T-cell (primary cell): ENCODE measurements at regions not wholly inside any gene's neighbourhood (a gene's known extent, or its start where the extent isn't known, plus 50 kb on each side); places are given as distances from the start of the nearest gene placed in this dataset.

ENCODE experiments used
- ATAC-seq, 4 experiments: fragments of 200-7000 bp in 3 of 4; fragments of 150-1000 bp in 1 of 4; cut with Tn5 transposase; replicated peaks in 1 of 4; 1 replicate in 3 of 4; 2 replicates in 1 of 4; pipeline ENCODE4 v1.10.0; 2021; ENCODE audit warnings: moderate library complexity in 3 of 4, mild to moderate bottlenecking in 2 of 4, moderate number of reproducible peaks in 1 of 4
- CTCF ChIA-PET, 2 donors: fragments of 300-600 bp; sonication (Branson Sonifier 250); formaldehyde crosslinking; loops; one replicate each; lab custom pipeline; 2022; ENCODE audit warnings: antibody characterized with exemption in 2 of 2; lab: Charles Lee
- POLR2A ChIA-PET, 2 donors: fragments of 300-600 bp; sonication (Branson Sonifier 250); formaldehyde crosslinking; loops; one replicate each; lab custom pipeline; 2022; ENCODE audit warnings: antibody characterized with exemption in 2 of 2; lab: Charles Lee
- DNase-seq, 35 experiments: peaks; one replicate each; pipeline versions ENCODE4 v3.0.0 to v3.0.0-alpha.2; 2013 to 2023
- H3K27ac ChIP-seq: one replicate; pipeline ENCODE4 v1.5.1; 2013; ENCODE audit warnings: low read length
- H3K27me3 ChIP-seq, 2 experiments: replicated peaks in 1 of 2; 1 replicate in 1 of 2; 2 replicates in 1 of 2; pipeline versions ENCODE4 v1.6.1 to v1.7.0; 2013; ENCODE audit warnings: low read length in 1 of 2, mixed read lengths in 1 of 2; ENCODE audit not compliant: control insufficient read depth in 2 of 2, insufficient read depth in 2 of 2; ENCODE audit errors: extremely low read depth in 1 of 2
- H3K36me3 ChIP-seq, 2 donors: 1 replicate in 1 of 2; 2 replicates in 1 of 2; pipeline versions ENCODE4 v1.6.1 to v1.7.0; 2013; ENCODE audit warnings: low read length in 1 of 2; ENCODE audit not compliant: control insufficient read depth in 2 of 2, insufficient read depth in 1 of 2; ENCODE audit errors: extremely low read depth in 1 of 2
- H3K4me1 ChIP-seq, 2 experiments: 1 replicate in 1 of 2; 2 replicates in 1 of 2; pipeline versions ENCODE4 v1.6.1 to v1.7.0; 2013; ENCODE audit warnings: low read length in 2 of 2, mixed read lengths in 1 of 2; ENCODE audit not compliant: insufficient read depth in 2 of 2, control insufficient read depth in 1 of 2; ENCODE audit errors: extremely low read depth in 1 of 2
- H3K4me3 ChIP-seq, 2 donors: 1 replicate in 1 of 2; 2 replicates in 1 of 2; pipeline versions ENCODE4 v1.5.1 to v1.7.0; 2013; ENCODE audit warnings: mild to moderate bottlenecking in 2 of 2, low read length in 1 of 2, moderate library complexity in 1 of 2; ENCODE audit not compliant: control insufficient read depth in 1 of 2; ENCODE audit errors: extremely low read depth in 1 of 2
- H3K9me3 ChIP-seq: 2 replicates; pipeline ENCODE4 v1.7.0; 2013
- H3K27ac Mint-ChIP-seq, 2 donors: one replicate each; pipeline ENCODE4 v1.8.0; 2020 to 2021; ENCODE audit warnings: mild to moderate bottlenecking in 2 of 2, mixed read lengths in 2 of 2
- H3K27me3 Mint-ChIP-seq, 2 donors: one replicate each; pipeline ENCODE4 v1.8.0; 2021 to 2022; ENCODE audit warnings: mixed read lengths in 2 of 2
- H3K36me3 Mint-ChIP-seq: one replicate; pipeline ENCODE4 v1.8.0; 2021; ENCODE audit warnings: mixed read lengths
- H3K4me1 Mint-ChIP-seq, 3 donors: one replicate each; pipeline ENCODE4 v1.8.0; 2020 to 2022; ENCODE audit warnings: mixed read lengths in 3 of 3, mild to moderate bottlenecking in 1 of 3
- H3K4me3 Mint-ChIP-seq, 3 donors: one replicate each; pipeline ENCODE4 v1.8.0; 2020 to 2022; ENCODE audit warnings: mild to moderate bottlenecking in 3 of 3, mixed read lengths in 3 of 3, moderate library complexity in 3 of 3
- H3K9me3 Mint-ChIP-seq, 3 donors: one replicate each; pipeline ENCODE4 v1.8.0; 2020 to 2022; ENCODE audit warnings: mixed read lengths in 3 of 3
- WGBS: methylation state at CpG from one replicate; pipeline ENCODE4 v1.1.5; 2013; ENCODE audit warnings: missing lambda C conversion rate; ENCODE audit not compliant: insufficient coverage; 5-methylcytosine and 5-hydroxymethylcytosine counted together

DNA sequence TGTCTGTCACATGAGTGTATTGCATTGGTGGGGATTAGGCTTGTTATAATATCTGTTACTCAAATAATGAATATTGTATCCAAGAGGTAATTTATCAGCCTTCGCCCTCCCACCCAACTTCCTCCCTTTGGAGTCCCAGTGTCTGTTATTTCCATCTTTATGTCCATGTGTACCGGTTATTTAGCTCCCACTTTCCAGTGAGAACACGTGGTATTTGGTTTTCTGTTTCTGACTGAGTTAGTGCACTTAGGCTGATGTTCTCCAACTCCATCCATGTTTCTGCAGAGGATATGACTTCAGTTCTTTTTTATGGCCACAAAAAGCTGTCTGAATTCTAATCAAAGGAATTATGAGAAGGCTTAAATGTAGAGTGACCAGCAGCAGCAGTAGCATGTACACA is 104.0 kb upstream of the ARHGAP28 start:
- Mint-ChIP-seq H3K9me3 (no peaks in the 10 kb centered on the region), H3K36me3 (no peaks in the 10 kb centered on the region), H3K27ac (no peak overlapping the region), H3K4me1 (no peaks in the 10 kb centered on the region), H3K4me3 (no peak overlapping the region), H3K27me3 (no peaks in the 10 kb centered on the region)
- Histone ChIP-seq H3K4me1 (no peaks in the 10 kb centered on the region), H3K4me3 (no peak overlapping the region), H3K9me3 (no peaks in the 10 kb centered on the region), H3K36me3 (no peaks in the 10 kb centered on the region), H3K27ac (no peak overlapping the region), H3K27me3 (no peaks in the 10 kb centered on the region)
- CTCF ChIA-PET = no interaction called here
- DNase-seq (no peak), ATAC-seq (no peak)
- POLR2A ChIA-PET = no interaction called here
- no CpG with 5 or more reads among the region's 3 CpGs for WGBS

GRCh38 chr18:6626457-6626856 is 103.1 kb upstream of the ARHGAP28 start:
- Histone ChIP-seq H3K9me3 (no peaks in the 10 kb centered on the region), H3K4me1 (no peaks in the 10 kb centered on the region), H3K27me3 (no peaks in the 10 kb centered on the region), H3K36me3 (no peaks in the 10 kb centered on the region), H3K27ac (no peak overlapping the region), H3K4me3 (no peak overlapping the region)
- Mint-ChIP-seq H3K27ac (no peak overlapping the region), H3K4me1 (no peaks in the 10 kb centered on the region), H3K27me3 (no peaks in the 10 kb centered on the region), H3K36me3 (no peaks in the 10 kb centered on the region), H3K4me3 (no peak overlapping the region), H3K9me3 (peaks cover 0 to 2% (median 0%) of the 10 kb centered on the region in 3 donors)
- 83% methylated on average over 2 of the region's 5 CpGs for WGBS
- DNase-seq = no peak
- ChIA-PET CTCF (no interaction called here), POLR2A (no interaction called here)
- ATAC-seq = no peak

DNA sequence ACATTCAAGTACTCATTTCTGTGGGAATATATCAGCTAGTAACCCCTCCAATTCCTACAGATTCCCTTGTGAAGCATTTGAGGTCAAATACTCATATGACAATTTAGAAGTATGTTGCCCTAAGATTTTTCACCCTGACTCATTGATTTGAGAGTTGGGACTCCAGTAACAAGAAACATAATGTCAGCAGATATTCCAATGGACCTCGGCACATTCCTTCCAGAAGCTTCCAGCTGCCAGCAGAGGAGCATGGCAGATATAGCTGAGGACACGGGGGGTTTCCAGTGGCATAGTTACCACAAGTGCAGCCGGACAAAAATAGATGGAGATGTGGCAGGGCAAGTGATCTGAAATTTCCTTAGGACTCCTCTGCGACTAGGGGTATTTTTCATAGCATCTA is 101.9 kb upstream of the ARHGAP28 start:
- Histone ChIP-seq H3K36me3 (no peaks in the 10 kb centered on the region), H3K27ac (no peak overlapping the region), H3K4me3 (no peak overlapping the region), H3K4me1 (no peaks in the 10 kb centered on the region), H3K9me3 (no peaks in the 10 kb centered on the region), H3K27me3 (no peaks in the 10 kb centered on the region)
- Mint-ChIP-seq H3K27ac (no peak overlapping the region), H3K36me3 (no peaks in the 10 kb centered on the region), H3K9me3 (peaks cover 0 to 6% (median 2%) of the 10 kb centered on the region in 3 donors), H3K4me1 (no peaks in the 10 kb centered on the region), H3K27me3 (no peaks in the 10 kb centered on the region), H3K4me3 (no peak overlapping the region)
- DNase-seq (no peak), ATAC-seq (no peak)
- POLR2A ChIA-PET = no interaction called here
- WGBS = 80% methylated on average over 1 of the region's 4 CpGs
- CTCF ChIA-PET = no interaction called here

DNA sequence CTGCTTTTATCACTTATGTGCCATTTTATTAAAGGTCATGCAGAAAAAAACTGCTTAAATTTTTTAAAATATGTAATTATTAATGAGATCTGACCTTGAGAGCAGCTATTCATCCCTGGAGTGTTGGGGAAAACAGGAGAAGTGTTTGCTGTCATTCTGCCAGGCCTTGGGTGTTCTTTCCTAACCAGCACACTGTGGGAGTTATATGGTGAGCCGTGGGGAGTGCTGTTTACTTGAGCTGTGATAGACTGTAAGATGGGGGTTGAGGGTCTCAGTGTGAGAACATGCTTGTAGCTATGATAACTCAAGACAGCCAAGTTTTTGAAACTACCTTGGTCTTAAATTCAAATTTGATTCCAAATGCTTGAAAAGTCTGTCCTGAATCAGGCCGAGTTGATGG is 101.3 kb upstream of the ARHGAP28 start:
- WGBS = 50% methylated on average over 1 of the region's 2 CpGs
- Mint-ChIP-seq H3K9me3 (peaks cover 0 to 8% (median 2%) of the 10 kb centered on the region in 3 donors), H3K36me3 (no peaks in the 10 kb centered on the region), H3K4me1 (no peaks in the 10 kb centered on the region), H3K4me3 (no peak overlapping the region), H3K27me3 (no peaks in the 10 kb centered on the region), H3K27ac (no peak overlapping the region)
- Histone ChIP-seq H3K9me3 (no peaks in the 10 kb centered on the region), H3K4me1 (no peaks in the 10 kb centered on the region), H3K27ac (no peak overlapping the region), H3K36me3 (no peaks in the 10 kb centered on the region), H3K4me3 (no peak overlapping the region), H3K27me3 (no peaks in the 10 kb centered on the region)
- ChIA-PET POLR2A (no interaction called here), CTCF (no interaction called here)
- no peak for ATAC-seq
- no peak for DNase-seq

GRCh38 chr18:6629635-6630140 is 99.8 kb upstream of the ARHGAP28 start:
- WGBS = no CpG with 5 or more reads among the region's 5 CpGs
- Histone ChIP-seq H3K36me3 (no peaks in the 10 kb centered on the region), H3K9me3 (no peaks in the 10 kb centered on the region), H3K27ac (no peak overlapping the region), H3K27me3 (no peaks in the 10 kb centered on the region), H3K4me1 (no peaks in the 10 kb centered on the region), H3K4me3 (no peak overlapping the region)
- DNase-seq (no peak), ATAC-seq (no peak)
- no peak overlapping the region for H3K4me3 Mint-ChIP-seq
- no peaks in the 10 kb centered on the region for H3K4me1 Mint-ChIP-seq
- no peaks in the 10 kb centered on the region for H3K36me3 Mint-ChIP-seq
- no peak overlapping the region for H3K27ac Mint-ChIP-seq
- peaks cover 0 to 9% (median 2%) of the 10 kb centered on the region in 3 donors for H3K9me3 Mint-ChIP-seq
- ChIA-PET POLR2A (no interaction called here), CTCF (no interaction called here)
- H3K27me3 Mint-ChIP-seq = no peaks in the 10 kb centered on the region

DNA sequence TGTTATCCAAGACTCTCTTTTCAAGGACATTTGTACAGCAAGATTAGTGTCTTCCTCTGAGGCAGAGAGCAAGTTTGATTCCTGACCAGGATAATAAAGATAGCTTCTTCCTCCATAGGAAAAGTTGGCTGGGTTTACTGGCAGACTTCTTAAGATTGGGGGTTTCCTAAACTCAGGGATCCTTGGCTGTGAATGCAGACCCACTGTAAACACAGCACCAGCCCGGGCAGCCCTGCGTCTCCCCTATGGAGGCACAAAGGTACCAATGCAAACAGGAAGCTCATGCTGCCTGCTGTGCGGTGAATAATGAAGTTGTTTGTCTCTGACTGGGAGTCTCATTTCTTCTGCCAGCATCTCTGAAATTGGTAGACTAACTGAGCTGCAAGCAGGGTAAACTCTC is 96.2 kb upstream of the ARHGAP28 start:
- CTCF ChIA-PET = interaction anchor here in 1 of 2 donors (0.6 kb wide), 1 partner anchor 222 kb away, joined by 3 read pairs; no protein-coding TSS in a partner anchor
- no peaks in the 10 kb centered on the region for H3K36me3 Mint-ChIP-seq
- no peak for DNase-seq
- Histone ChIP-seq H3K27ac (no peak overlapping the region), H3K4me1 (no peaks in the 10 kb centered on the region), H3K27me3 (no peaks in the 10 kb centered on the region), H3K36me3 (no peaks in the 10 kb centered on the region), H3K4me3 (no peak overlapping the region), H3K9me3 (no peaks in the 10 kb centered on the region)
- no peaks in the 10 kb centered on the region for H3K4me1 Mint-ChIP-seq
- no peak overlapping the region for H3K4me3 Mint-ChIP-seq
- peaks cover 0 to 9% (median 2%) of the 10 kb centered on the region in 3 donors for H3K9me3 Mint-ChIP-seq
- 40% methylated on average over 1 of the region's 3 CpGs for whole genome bisulfite sequencing
- no peak overlapping the region for H3K27ac Mint-ChIP-seq
- ATAC-seq = no peak
- POLR2A ChIA-PET = no interaction called here
- H3K27me3 Mint-ChIP-seq = no peaks in the 10 kb centered on the region

DNA sequence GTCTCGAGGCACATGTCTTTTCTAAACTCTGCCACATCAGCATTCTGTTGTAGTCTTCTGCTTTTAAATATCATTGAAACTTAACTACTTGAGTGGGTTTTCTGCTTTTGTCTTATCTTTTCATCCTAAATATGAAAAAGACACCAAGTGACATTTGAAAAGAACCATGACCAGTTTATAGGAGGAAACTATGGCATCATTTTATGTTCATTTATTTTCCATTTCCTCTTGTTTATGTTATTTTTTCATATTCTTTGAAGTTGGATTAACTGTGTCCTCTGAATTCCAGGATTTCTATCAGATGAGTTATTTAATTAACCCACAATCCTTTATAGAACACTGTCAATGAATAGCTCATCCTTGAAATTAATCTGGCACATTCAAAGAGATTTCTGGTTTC is 93.4 kb upstream of the ARHGAP28 start:
- Mint-ChIP-seq H3K9me3 (peaks cover 0 to 9% (median under 1%) of the 10 kb centered on the region in 3 donors), H3K27me3 (no peaks in the 10 kb centered on the region), H3K4me1 (no peaks in the 10 kb centered on the region), H3K36me3 (no peaks in the 10 kb centered on the region), H3K4me3 (no peak overlapping the region), H3K27ac (no peak overlapping the region)
- ATAC-seq (no peak), DNase-seq (no peak)
- H3K4me1 ChIP-seq = no peaks in the 10 kb centered on the region
- no peak overlapping the region for H3K4me3 ChIP-seq
- no peaks in the 10 kb centered on the region for H3K27me3 ChIP-seq
- ChIA-PET CTCF (no interaction called here), POLR2A (no interaction called here)
- H3K9me3 ChIP-seq = no peaks in the 10 kb centered on the region
- no CpG with 5 or more reads among the region's 1 CpG for WGBS
- H3K27ac ChIP-seq = no peak overlapping the region
- H3K36me3 ChIP-seq = no peaks in the 10 kb centered on the region
